H9 (cell line): ENCODE measurements at regions not wholly inside any gene's neighbourhood (a gene's known extent, or its start where the extent isn't known, plus 50 kb on each side); places are given as distances from the start of the nearest gene placed in this dataset.

ENCODE experiments used
- DNase-seq: peaks from one replicate; pipeline ENCODE4 v3.0.0-alpha.2; 2017
- H2AFZ ChIP-seq: one replicate; pipeline ENCODE4 v1.6.1; 2013; ENCODE audit warnings: mild to moderate bottlenecking, low read length, control low read depth, moderate library complexity
- H2AK5ac ChIP-seq: 2 replicates; pipeline ENCODE4 v1.6.1; 2013; ENCODE audit warnings: low read length, control low read depth, mixed read lengths; ENCODE audit not compliant: insufficient read length
- H2BK120ac ChIP-seq: one replicate; pipeline ENCODE4 v1.6.1; 2013; ENCODE audit warnings: low read depth, mild to moderate bottlenecking, low read length, control low read depth, inconsistent platforms; ENCODE audit not compliant: poor library complexity, severe bottlenecking
- H2BK12ac ChIP-seq: 2 replicates; pipeline ENCODE4 v1.6.1; 2013; ENCODE audit warnings: low read length, control low read depth, mixed read lengths, low read depth; ENCODE audit not compliant: insufficient read length
- H2BK15ac ChIP-seq: 2 replicates; pipeline ENCODE4 v1.6.1; 2013; ENCODE audit warnings: low read depth, low read length, control low read depth
- H2BK20ac ChIP-seq: one replicate; pipeline ENCODE4 v1.6.1; 2013; ENCODE audit warnings: low read depth, mild to moderate bottlenecking, low read length, control low read depth, inconsistent platforms; ENCODE audit not compliant: poor library complexity, severe bottlenecking
- H2BK5ac ChIP-seq: 2 replicates; pipeline ENCODE4 v1.6.1; 2013; ENCODE audit warnings: low read length, control low read depth, mixed read lengths; ENCODE audit not compliant: insufficient read length
- H3K14ac ChIP-seq: 2 replicates; pipeline ENCODE4 v1.6.1; 2013; ENCODE audit warnings: low read length, control low read depth; ENCODE audit not compliant: insufficient read depth
- H3K18ac ChIP-seq: 2 replicates; pipeline ENCODE4 v1.6.1; 2013; ENCODE audit warnings: low read depth, mild to moderate bottlenecking, mixed read lengths, low read length, control low read depth; ENCODE audit not compliant: insufficient read length
- H3K23ac ChIP-seq: 2 replicates; pipeline ENCODE4 v1.6.1; 2013; ENCODE audit warnings: low read length, control low read depth, mixed read lengths, low read depth; ENCODE audit not compliant: insufficient read length
- H3K23me2 ChIP-seq: 2 replicates; pipeline ENCODE4 v1.6.1; 2013; ENCODE audit warnings: low read depth, mild to moderate bottlenecking, mixed read lengths, low read length, control low read depth; ENCODE audit not compliant: insufficient read length, poor library complexity, severe bottlenecking
- H3K27ac ChIP-seq: 2 replicates; pipeline ENCODE4 v1.5.1; 2013; ENCODE audit warnings: low read length, control low read depth, mixed read lengths, low read depth; ENCODE audit not compliant: insufficient read length
- H3K27me3 ChIP-seq: 2 replicates; pipeline ENCODE4 v1.6.1; 2013; ENCODE audit warnings: low read length, control low read depth, inconsistent platforms; ENCODE audit not compliant: insufficient read depth
- H3K4ac ChIP-seq: 2 replicates; pipeline ENCODE4 v1.6.1; 2013; ENCODE audit warnings: low read depth, mild to moderate bottlenecking, control low read depth, inconsistent platforms, low read length, moderate library complexity
- H3K4me1 ChIP-seq: 2 replicates; pipeline ENCODE4 v1.6.1; 2013; ENCODE audit warnings: low read length, control low read depth, inconsistent platforms; ENCODE audit not compliant: insufficient read depth
- H3K4me2 ChIP-seq: 2 replicates; pipeline ENCODE4 v1.6.1; 2013; ENCODE audit warnings: low read length, control low read depth, mixed read lengths; ENCODE audit not compliant: insufficient read length, insufficient read depth
- H3K56ac ChIP-seq: 2 replicates; pipeline ENCODE4 v1.6.1; 2013; ENCODE audit warnings: low read depth, mild to moderate bottlenecking, mixed read lengths, low read length, control low read depth; ENCODE audit not compliant: insufficient read length
- H3K79me1 ChIP-seq: 2 replicates; pipeline ENCODE4 v1.6.1; 2013; ENCODE audit warnings: low read depth, mild to moderate bottlenecking, moderate library complexity, low read length, control low read depth, inconsistent platforms; ENCODE audit not compliant: insufficient read depth, poor library complexity, severe bottlenecking
- H3K79me2 ChIP-seq: 2 replicates; pipeline ENCODE4 v1.6.1; 2013; ENCODE audit warnings: low read length, control low read depth, inconsistent platforms; ENCODE audit not compliant: insufficient read depth
- H3K9ac ChIP-seq: 2 replicates; pipeline ENCODE4 v1.6.1; 2013; ENCODE audit warnings: low read length, control low read depth, mixed read lengths; ENCODE audit not compliant: insufficient read length; ENCODE audit errors: extremely low read depth
- H3K9me3 ChIP-seq: one replicate; pipeline ENCODE4 v1.6.1; 2013; ENCODE audit warnings: low read depth, low read length, inconsistent platforms; ENCODE audit not compliant: control insufficient read depth
- H3T11ph ChIP-seq: one replicate; pipeline ENCODE4 v1.6.1; 2013; ENCODE audit warnings: mild to moderate bottlenecking, low read length, control low read depth, inconsistent platforms
- H4K20me1 ChIP-seq: one replicate; pipeline ENCODE4 v1.6.1; 2013; ENCODE audit not compliant: control insufficient read depth, insufficient read length, insufficient read depth
- H4K5ac ChIP-seq: 2 replicates; pipeline ENCODE4 v1.6.1; 2013; ENCODE audit warnings: low read depth, mild to moderate bottlenecking, mixed read lengths, low read length, control low read depth; ENCODE audit not compliant: insufficient read length
- H4K8ac ChIP-seq: replicated peaks from 2 replicates; pipeline ENCODE4 v1.6.1; 2013; ENCODE audit warnings: low read length, control low read depth, mixed read lengths, low read depth; ENCODE audit not compliant: insufficient read length
- H4K91ac ChIP-seq: 2 replicates; pipeline ENCODE4 v1.6.1; 2013; ENCODE audit warnings: low read depth, mild to moderate bottlenecking, moderate library complexity, mixed read lengths, low read length, control low read depth; ENCODE audit not compliant: insufficient read length
- H3K27ac Mint-ChIP-seq, 3 experiments: 2 replicates in 2 of 3; 3 replicates in 1 of 3; pipeline ENCODE4 v1.8.0; 2020 to 2021; ENCODE audit warnings: mixed read lengths in 3 of 3, mild to moderate bottlenecking in 1 of 3, moderate library complexity in 1 of 3
- H3K27me3 Mint-ChIP-seq: 2 replicates; pipeline ENCODE4 v1.8.0; 2021; ENCODE audit warnings: low read depth, mild to moderate bottlenecking, moderate library complexity, mixed read lengths
- H3K36me3 Mint-ChIP-seq, 3 experiments: 2 replicates in 2 of 3; 3 replicates in 1 of 3; pipeline ENCODE4 v1.8.0; 2020 to 2021; ENCODE audit warnings: low read depth in 3 of 3, mixed read lengths in 3 of 3; ENCODE audit not compliant: insufficient read depth in 1 of 3
- H3K4me1 Mint-ChIP-seq, 2 experiments: 2 replicates each; pipeline ENCODE4 v1.8.0; 2020; ENCODE audit warnings: mixed read lengths in 2 of 2
- H3K4me3 Mint-ChIP-seq, 2 experiments: 2 replicates in 1 of 2; 3 replicates in 1 of 2; pipeline ENCODE4 v1.8.0; 2020 to 2021; ENCODE audit warnings: mild to moderate bottlenecking in 2 of 2, mixed read lengths in 2 of 2, moderate library complexity in 1 of 2
- H3K9me3 Mint-ChIP-seq, 2 experiments: 2 replicates in 1 of 2; 3 replicates in 1 of 2; pipeline ENCODE4 v1.8.0; 2020; ENCODE audit warnings: mild to moderate bottlenecking in 2 of 2, mixed read lengths in 2 of 2, moderate library complexity in 1 of 2
- CTCF ChIP-seq: fragments of 200-600 bp; sonication (generic); conservative IDR thresholded peaks from 3 replicates; pipeline ENCODE4 v1.8.0; 2021; ENCODE audit warnings: antibody characterized with exemption, mild to moderate bottlenecking
- WGBS: extraction: QIAGEN DNeasy Blood & Tissue Kit; methylation state at CpG from one replicate; pipeline ENCODE4 v1.1.7; 2013; ENCODE audit warnings: missing lambda C conversion rate, low lambda C conversion rate, mixed read lengths; ENCODE audit not compliant: insufficient read length; ENCODE audit errors: extremely low coverage; 5-methylcytosine and 5-hydroxymethylcytosine counted together

DNA sequence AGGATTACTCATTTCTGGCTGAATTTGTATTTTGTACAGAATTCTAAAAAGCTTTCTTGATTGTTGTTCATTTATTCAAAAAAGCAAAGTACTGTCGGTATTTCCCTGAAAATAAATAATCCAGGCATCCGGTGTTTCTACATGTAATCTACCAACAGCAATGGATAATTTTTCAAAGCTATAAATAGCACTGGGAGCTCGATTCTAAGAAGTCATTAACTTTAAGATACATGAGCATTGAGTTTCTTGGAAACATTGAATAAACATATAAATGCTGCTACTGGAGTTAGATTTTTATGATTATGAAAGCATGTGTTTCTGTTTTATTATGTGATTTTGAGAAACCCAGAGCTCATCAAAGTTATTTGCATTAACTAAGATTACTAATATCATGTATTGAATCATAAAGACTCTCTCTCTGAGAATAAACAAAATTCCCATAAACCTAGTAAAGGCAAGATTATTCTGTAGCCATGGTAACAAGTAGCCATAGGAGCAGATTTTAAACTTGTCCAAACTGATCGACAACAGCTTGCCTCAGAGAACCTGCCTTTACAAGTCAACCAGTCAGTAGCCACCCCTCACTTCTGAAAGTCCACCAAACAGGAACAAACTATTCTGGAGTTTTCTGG is 197.0 kb downstream of the DRD1 start:
- H3K9ac ChIP-seq: no peak overlapping the region
- no CpG with 5 or more reads among the region's 4 CpGs for WGBS

More for the DNA sequence above, 197.0 kb downstream of the DRD1 start:
- H2BK5ac ChIP-seq: no peak overlapping the region
- no peaks in the 10 kb centered on the region for H3K9me3 ChIP-seq
- no peaks in the 10 kb centered on the region for H4K20me1 ChIP-seq
- H2AFZ ChIP-seq: no peak overlapping the region
- H4K91ac ChIP-seq: no peak overlapping the region
- no peak overlapping the region for H3K4ac ChIP-seq
- H3K79me2 ChIP-seq: no peaks in the 10 kb centered on the region
- Mint-ChIP-seq H3K36me3 (no peaks in the 10 kb centered on the region), H3K9me3 (no peaks in the 10 kb centered on the region), H3K27ac (no peak overlapping the region), H3K27me3 (peaks cover 3% of the 10 kb centered on the region), H3K4me3 (no peak overlapping the region), H3K4me1 (no peaks in the 10 kb centered on the region)
- no peak overlapping the region for H4K8ac ChIP-seq
- H3T11ph ChIP-seq: no peak overlapping the region
- H3K23ac ChIP-seq: no peak overlapping the region
- no peak overlapping the region for H3K4me2 ChIP-seq
- H3K27me3 ChIP-seq: no peaks in the 10 kb centered on the region
- H3K14ac ChIP-seq: no peak overlapping the region
- no peak overlapping the region for H3K56ac ChIP-seq
- no peak overlapping the region for H2BK12ac ChIP-seq
- H3K4me1 ChIP-seq: no peaks in the 10 kb centered on the region
- H3K27ac ChIP-seq: no peak overlapping the region
- TF ChIP-seq CTCF: no peak
- H2BK15ac ChIP-seq: no peak overlapping the region
- H4K5ac ChIP-seq: no peak overlapping the region
- no peak overlapping the region for H2BK20ac ChIP-seq
- DNase-seq: no peak
- no peak overlapping the region for H2AK5ac ChIP-seq
- no peaks in the 10 kb centered on the region for H3K79me1 ChIP-seq
- H3K18ac ChIP-seq: no peak overlapping the region
- H3K23me2 ChIP-seq: no peaks in the 10 kb centered on the region
- H2BK120ac ChIP-seq: no peak overlapping the region
